Ovary (tissue), 7 donors: ENCODE measurements at regions not wholly inside any gene's neighbourhood (a gene's known extent, or its start where the extent isn't known, plus 50 kb on each side); places are given as distances from the start of the nearest gene placed in this dataset.
"Not testable (repeated sequence)": the region's sequence is repeated elsewhere in the genome, so short reads cannot be mapped to it uniquely, and the experiment has no call there.

Experiments used
- DNase-seq, 5 donors: peaks; one replicate each; pipeline ENCODE4 v3.0.0-alpha.2; 2019 to 2020
- H3K27ac ChIP-seq, 2 donors: fragments of 200-600 bp; one replicate each; pipeline versions ENCODE4 v1.5.1 to v1.8.0; 2019 to 2022
- H3K27me3 ChIP-seq: fragments of 200-600 bp; one replicate; pipeline ENCODE4 v1.8.0; 2022
- H3K36me3 ChIP-seq: fragments of 200-600 bp; sonication (generic); one replicate; pipeline ENCODE4 v1.5.1; 2019
- H3K4me1 ChIP-seq: one replicate; pipeline ENCODE4 v1.8.1; 2013; ENCODE audit warnings: mild to moderate bottlenecking, moderate library complexity; ENCODE audit not compliant: insufficient read depth
- H3K4me3 ChIP-seq: fragments of 200-600 bp; sonication (generic); one replicate; pipeline ENCODE4 v1.5.1; 2017
- H3K9me3 ChIP-seq, 2 donors: fragments of 200-600 bp in 1 of 2; sonication (generic) in 1 of 2; one replicate each; pipeline versions ENCODE4 v1.5.1 to v1.8.1; 2013 to 2019; ENCODE audit warnings: mild to moderate bottlenecking in 1 of 2, moderate library complexity in 1 of 2
- EP300 ChIP-seq: sonication (generic); formaldehyde crosslinking; IDR thresholded peaks from one replicate; pipeline ENCODE4 v1.6.1; 2017; ENCODE audit warnings: antibody characterized with exemption
- POLR2A ChIP-seq: fragments of 450-650 bp; IDR thresholded peaks from one replicate; pipeline ENCODE4 v1.6.1; 2017; ENCODE audit warnings: antibody characterized with exemption, mild to moderate bottlenecking, moderate library complexity
- WGBS, 3 donors: extraction: QIAGEN DNeasy Blood & Tissue Kit in 1 of 3; methylation state at CpG; one replicate each; pipeline versions ENCODE4 v1.1.5 to v1.1.7; 2013 to 2017; 5-methylcytosine and 5-hydroxymethylcytosine counted together
- intact Hi-C, 4 donors: fragments of 100-400 bp; cut with DNase I; formaldehyde crosslinking; loops; one replicate each; pipeline versions ENCODE4 v1.11.0 to v1.15.1; 2022 to 2023
- TF ChIP-seq, protein P1 (sequence below), 3 donors: fragments of 450-650 bp in 2 of 3; fragments of 200-600 bp in 1 of 3; IDR thresholded peaks; one replicate each; pipeline versions ENCODE4 v1.5.1 to v1.8.0; 2016 to 2022; ENCODE audit warnings: antibody characterized with exemption in 3 of 3, mild to moderate bottlenecking in 1 of 3
- donor health status: DM: no; HTN: no; CAD: no; lungs with moderate emphysema.
- donor health status: DM: no; HTN: no; CAD: no.
- donor health status: Bipolar disorder and iron deficiency.
- donor health status: DM: no; HTN: no; CAD: no.
- donor health status: DM: yes; HTN: yes; CAD: no.

DNA sequence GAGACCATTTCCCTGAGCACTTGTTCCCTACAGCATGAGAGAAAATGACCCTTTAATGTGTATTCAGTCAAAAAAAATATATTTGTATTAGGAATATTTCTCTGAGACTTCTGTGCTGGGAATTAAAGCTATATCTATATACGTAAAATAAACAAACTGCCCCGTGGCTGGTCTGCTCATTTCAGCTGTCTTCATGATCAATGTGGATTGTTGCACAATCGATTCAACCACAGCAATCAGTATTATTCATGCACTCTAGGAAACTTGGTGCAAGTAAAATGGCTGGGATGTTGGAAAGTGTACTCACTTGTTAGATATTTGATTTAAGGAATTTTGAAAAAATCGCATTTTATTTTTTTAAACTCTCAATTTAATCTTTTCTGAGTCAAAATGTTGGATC lies 307.9 kb upstream of the ZFP42 start:
- Histone ChIP-seq H3K4me1 (no peaks in the 10 kb centered on the region), H3K9me3 (no peaks in the 10 kb centered on the region), H3K27ac (no peak overlapping the region), H3K36me3 (no peaks in the 10 kb centered on the region), H3K27me3 (no peaks in the 10 kb centered on the region), H3K4me3 (no peak overlapping the region)
- DNase-seq = no peak
- no peak for TF ChIP-seq EP300
- no peak for TF ChIP-seq POLR2A
- TF ChIP-seq, protein P1, sequence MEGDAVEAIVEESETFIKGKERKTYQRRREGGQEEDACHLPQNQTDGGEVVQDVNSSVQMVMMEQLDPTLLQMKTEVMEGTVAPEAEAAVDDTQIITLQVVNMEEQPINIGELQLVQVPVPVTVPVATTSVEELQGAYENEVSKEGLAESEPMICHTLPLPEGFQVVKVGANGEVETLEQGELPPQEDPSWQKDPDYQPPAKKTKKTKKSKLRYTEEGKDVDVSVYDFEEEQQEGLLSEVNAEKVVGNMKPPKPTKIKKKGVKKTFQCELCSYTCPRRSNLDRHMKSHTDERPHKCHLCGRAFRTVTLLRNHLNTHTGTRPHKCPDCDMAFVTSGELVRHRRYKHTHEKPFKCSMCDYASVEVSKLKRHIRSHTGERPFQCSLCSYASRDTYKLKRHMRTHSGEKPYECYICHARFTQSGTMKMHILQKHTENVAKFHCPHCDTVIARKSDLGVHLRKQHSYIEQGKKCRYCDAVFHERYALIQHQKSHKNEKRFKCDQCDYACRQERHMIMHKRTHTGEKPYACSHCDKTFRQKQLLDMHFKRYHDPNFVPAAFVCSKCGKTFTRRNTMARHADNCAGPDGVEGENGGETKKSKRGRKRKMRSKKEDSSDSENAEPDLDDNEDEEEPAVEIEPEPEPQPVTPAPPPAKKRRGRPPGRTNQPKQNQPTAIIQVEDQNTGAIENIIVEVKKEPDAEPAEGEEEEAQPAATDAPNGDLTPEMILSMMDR (IDR thresholded peaks at IDR 0.05) = no peak
- intact Hi-C loops = no loop called here
- WGBS, 3 donors = 72 to 74% (median 73%) methylated on average over 4 of the region's 4 CpGs

DNA sequence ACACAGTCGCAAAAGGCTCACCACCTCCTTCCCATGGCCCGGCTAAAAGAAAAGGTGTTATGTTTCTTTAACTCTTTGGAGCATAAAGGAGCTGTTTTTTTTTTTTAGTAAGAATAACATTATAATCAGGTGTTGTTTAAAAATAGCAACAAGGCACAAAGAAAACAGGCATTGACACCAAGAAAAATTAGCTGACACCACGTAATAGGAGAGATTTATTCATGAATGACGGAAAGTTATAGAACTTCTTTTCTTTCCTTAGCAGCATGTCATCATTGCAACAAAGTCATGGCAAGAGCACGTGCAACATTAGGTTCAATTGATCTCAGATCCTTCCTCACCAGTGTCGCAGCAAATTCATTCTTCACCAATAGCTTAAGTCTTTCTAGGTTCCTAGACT lies 302.9 kb upstream of the ZFP42 start:
- H3K27me3 ChIP-seq = no peaks in the 10 kb centered on the region
- WGBS, 3 donors = 66 to 77% (median 70%) methylated on average over 6 of the region's 6 CpGs

DNA sequence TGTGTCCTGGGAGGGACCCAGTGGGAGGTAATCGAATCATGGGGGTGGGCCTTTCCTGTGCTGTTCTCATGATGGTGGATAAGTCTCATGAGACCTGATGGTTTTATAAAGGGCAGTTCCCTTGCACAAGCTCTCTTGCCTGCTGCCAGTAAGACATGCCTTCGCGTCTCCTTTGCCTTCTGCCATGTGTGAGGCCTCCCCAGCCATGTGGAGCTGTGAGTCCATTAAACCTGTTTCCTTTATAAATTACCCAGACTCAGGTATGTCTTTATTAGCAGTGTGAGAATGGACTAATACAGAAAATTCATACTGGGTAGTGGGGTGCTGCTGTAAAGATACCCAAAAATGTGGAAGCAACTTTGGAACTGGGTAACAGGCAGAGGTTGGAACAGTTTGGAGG lies 300.0 kb upstream of the ZFP42 start:
- H3K4me1 ChIP-seq, DNase-seq, H3K27ac ChIP-seq, H3K27me3 ChIP-seq, intact Hi-C loops, H3K4me3 ChIP-seq, H3K36me3 ChIP-seq, H3K9me3 ChIP-seq: not testable (repeated sequence)
- 89 to 96% (median 91%) methylated on average over 3 of the region's 3 CpGs for WGBS, 3 donors

More for the DNA sequence above, 302.9 kb upstream of the ZFP42 start:
- TF ChIP-seq, protein P1 (IDR thresholded peaks at IDR 0.05) = no peak
- no peak for TF ChIP-seq POLR2A
- TF ChIP-seq EP300 = no peak
- Histone ChIP-seq H3K9me3 (no peaks in the 10 kb centered on the region), H3K4me3 (no peak overlapping the region), H3K4me1 (no peaks in the 10 kb centered on the region), H3K27ac (no peak overlapping the region), H3K36me3 (no peaks in the 10 kb centered on the region)
- intact Hi-C loops = no loop called here
- DNase-seq = no peak

DNA sequence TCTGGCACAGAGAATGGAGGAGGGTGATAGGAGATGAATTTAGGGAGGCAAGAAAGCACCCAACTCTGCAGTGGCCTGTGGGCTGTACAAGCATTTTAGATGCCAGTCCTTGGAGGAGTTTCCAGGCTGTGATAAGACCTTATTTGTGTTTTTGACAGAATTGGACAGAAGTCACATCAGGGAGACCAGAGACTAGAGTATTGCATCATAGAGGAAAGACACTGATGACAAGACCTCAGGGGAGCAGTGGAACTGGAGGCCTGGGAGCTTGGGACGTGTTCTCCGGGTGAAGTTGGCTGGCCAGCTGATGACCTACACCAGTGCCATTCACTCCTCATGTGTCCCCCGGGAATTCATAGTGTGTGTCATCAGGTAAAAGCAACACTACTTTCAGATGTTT lies 284.0 kb upstream of the ZFP42 start:
- H3K27ac ChIP-seq = no peak overlapping the region
- no peaks in the 10 kb centered on the region for H3K36me3 ChIP-seq
- H3K4me3 ChIP-seq = no peak overlapping the region
- TF ChIP-seq, protein P1 (IDR thresholded peaks at IDR 0.05) = no peak
- TF ChIP-seq EP300 (no peak), POLR2A (no peak)
- 83 to 86% (median 85%) methylated on average over 3 of the region's 3 CpGs for WGBS, 3 donors
- intact Hi-C loops = no loop called here
- H3K4me1 ChIP-seq = no peaks in the 10 kb centered on the region
- no peaks in the 10 kb centered on the region for H3K27me3 ChIP-seq
- no peaks in the 10 kb centered on the region for H3K9me3 ChIP-seq
- no peak for DNase-seq

DNA sequence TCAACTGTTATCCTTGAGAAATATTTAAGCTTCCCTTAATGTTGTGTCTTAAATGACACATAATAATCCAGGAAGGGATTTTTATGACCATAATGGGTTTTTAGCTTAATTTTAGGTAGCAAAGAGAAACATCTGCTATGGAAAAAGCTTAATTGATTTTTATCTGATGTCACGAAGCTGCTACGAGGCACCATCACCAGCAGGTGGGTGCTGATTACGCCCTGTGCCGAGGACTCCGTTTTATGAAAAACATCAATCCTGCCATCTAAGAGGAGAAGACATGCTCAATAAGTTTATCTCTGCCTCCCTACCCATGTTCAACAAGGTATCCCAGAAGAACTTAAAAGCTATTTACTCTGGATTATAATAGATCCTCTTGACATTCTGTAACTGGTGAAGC lies 280.6 kb upstream of the ZFP42 start:
- no peaks in the 10 kb centered on the region for H3K27me3 ChIP-seq
- WGBS, 3 donors = 84 to 93% (median 91%) methylated on average over 5 of the region's 5 CpGs
- TF ChIP-seq POLR2A (no peak), EP300 (no peak)
- TF ChIP-seq, protein P1 (IDR thresholded peaks at IDR 0.05) = no peak
- intact Hi-C loops = no loop called here
- no peaks in the 10 kb centered on the region for H3K9me3 ChIP-seq
- no peak overlapping the region for H3K4me3 ChIP-seq
- DNase-seq = no peak
- H3K36me3 ChIP-seq = no peaks in the 10 kb centered on the region
- H3K4me1 ChIP-seq = no peaks in the 10 kb centered on the region
- no peak overlapping the region for H3K27ac ChIP-seq
